ENCODE measurements at regions not wholly inside any gene's neighbourhood (a gene's known extent, or its start where the extent isn't known, plus 50 kb on each side); places are given as distances from the start of the nearest gene placed in this dataset.

GRCh38 chr4:177574446-177574845 lies 132.2 kb upstream of the AGA start:
- no peak for DNase-seq

- DNase-seq: no peak
Observed at GRCh38 chr4:177579649-177580048, 137.4 kb upstream of the AGA start.

- DNase-seq: no peak
Observed at GRCh38 chr4:177582992-177583391, 140.8 kb upstream of the AGA start.

GRCh38 chr4:177587989-177588388 lies 145.8 kb upstream of the AGA start:
- no peak for DNase-seq

DNA sequence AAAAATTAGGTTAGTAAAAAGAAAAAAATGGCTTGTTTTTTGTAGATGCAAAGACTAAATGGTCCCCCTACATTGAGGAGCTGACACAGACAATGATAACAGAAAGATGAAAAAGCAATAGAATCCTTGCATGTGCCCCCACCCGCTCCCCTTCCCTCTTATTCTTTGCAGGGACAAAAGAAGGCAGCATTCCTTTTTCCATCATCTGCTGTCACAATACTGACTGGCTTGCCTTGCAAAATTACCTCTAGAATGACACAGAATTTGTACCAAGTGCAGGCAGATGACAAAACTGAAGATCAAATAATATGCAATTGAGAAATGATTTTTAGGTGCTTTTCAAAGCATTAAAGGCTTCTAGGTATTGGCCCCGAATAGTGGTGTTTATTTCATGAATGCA lies 153.1 kb upstream of the AGA start:
- no peak for DNase-seq

DNA sequence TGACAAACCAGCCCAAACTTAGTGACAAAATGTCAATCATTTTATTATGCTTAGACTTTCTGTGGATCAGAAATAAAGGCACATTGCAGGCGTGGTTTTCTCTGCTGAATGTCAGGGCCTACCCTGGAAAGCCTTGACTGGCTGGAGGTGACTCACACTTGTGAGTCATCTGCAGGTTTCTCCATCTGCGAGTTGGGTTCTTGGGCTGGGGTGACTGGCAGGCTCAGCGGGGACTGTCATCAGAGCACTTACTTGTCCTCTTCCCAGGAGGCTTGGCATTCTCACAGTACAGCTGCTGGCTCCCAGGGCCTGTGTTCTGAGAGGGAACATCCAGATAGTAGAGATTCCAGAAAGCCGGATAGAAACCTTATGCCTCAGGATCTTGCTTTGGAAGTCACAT lies 153.8 kb upstream of the AGA start:
- no peak for DNase-seq

- DNase-seq: no peak
Observed at GRCh38 chr4:177596991-177597390, 154.8 kb upstream of the AGA start.

GRCh38 chr4:177605252-177605651 lies 163.0 kb upstream of the AGA start:
- DNase-seq: no peak

DNA sequence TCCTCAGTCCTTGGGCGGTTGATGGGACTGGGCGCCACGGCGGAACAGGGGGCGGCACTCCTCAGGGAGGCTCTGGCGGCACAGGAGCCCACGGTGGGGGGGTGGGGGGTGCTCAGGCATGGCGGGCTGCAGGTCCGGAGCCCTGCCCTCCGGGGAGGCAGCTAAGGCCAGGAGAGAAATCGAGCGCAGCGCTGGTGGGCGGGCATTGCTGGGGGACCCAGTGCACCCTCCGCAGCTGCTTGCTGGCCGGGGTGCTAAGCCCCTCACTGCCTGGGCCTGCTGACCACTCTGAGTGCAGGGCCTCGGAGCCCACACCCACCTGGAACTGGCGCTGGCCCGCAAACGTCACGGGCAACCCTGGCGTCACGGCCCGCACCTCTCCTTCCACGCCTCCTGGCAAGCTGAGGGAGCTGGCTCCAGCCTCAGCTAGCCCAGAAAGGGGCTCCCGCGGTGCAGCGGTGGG lies 164.9 kb upstream of the AGA start:
- DNase-seq: no peak

DNA sequence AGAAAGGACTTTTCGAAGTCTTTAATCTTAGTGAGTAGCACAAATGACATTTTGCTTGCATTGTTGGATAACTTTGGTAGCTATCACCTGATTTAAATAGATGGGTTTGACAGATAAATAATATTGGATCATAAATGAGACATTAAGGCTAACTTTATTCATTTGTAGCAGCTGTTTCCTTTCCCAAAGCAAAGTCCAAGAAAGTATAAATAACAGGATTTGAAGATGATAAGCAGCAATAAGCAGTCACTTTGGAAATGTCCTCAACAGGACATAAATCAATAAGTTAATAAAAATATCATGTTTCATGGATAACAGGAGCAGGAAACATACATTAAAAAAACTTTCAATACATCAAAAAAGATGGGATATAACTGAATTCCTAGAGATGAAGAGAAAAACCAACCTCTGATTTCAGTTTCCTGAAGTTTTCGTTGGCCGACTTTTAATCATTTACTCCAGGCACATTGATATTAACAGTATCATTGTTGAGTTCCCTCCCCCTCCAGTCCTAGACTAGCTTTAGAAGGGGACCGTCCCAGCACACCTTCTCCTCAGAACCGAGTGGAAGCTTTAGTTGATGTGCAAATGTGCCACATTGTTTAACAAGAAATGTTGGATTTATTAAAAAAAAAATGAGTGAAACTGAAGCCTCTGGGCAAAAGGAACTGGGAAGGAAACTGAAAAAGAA lies 169.9 kb upstream of the AGA start:
- no peak for DNase-seq

GRCh38 chr4:177612684-177613083 lies 170.4 kb upstream of the AGA start:
- DNase-seq: no peak

DNA sequence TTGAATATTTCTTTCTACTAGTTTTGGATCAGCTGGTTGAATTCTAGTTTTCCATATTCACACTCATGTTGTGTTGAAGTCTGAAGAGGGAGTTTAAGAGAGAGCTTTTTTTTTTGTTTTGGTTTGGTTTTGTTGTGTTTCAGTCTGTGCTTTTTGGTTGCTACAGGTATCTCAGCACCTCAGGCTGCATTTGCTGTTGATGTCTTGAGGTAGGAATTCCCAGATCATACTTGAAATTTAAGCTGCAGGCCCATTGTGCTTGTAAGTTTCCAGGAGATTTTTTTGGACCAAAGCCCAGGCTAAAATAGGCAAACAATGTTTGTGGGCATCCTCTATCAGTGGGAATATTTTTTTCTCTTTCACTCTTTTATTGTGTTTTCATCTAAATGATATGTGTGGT lies 190.2 kb upstream of the AGA start:
- no peak for DNase-seq

DNA sequence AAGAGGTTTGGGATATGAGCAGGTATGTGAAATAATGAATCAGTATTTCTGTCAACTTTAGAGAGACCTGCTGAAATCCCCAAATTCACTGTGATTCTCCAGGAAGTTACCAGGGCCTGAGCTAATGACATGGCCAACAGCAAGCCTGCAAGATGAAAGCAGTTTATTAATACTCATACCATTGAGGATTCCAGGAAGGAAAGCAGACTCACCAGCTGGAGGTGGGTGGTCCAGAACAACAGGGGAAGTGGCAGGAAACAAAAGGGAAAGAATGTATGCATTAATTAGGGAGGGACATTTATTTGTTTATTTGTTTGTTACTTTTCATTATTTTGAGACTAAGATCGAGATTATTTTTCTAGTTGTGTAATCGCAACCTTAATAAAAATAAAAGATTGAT lies 196.6 kb upstream of the AGA start:
- no peak for DNase-seq

- no peak for DNase-seq
Observed at GRCh38 chr4:177640864-177641263, 198.6 kb upstream of the AGA start.

DNA sequence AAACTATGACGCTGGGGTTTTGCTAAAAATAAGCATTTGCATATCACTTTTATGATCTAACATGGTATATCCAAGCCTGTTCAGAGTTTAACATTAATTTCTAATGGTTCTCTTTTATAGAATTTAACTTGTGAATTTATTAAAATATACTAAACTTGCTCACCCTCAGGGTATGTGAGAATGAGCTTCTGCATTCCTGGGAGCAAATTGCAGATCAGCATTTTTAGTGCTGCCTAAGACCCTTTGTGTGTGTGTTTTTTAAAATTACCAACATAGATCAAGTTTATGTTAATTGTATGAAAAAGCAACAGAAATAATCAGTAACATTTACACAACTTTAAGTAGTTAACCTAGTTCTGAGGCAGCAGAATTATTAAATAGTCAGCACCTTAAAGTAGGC lies 218.0 kb upstream of the AGA start:
- no peak for DNase-seq

DNA sequence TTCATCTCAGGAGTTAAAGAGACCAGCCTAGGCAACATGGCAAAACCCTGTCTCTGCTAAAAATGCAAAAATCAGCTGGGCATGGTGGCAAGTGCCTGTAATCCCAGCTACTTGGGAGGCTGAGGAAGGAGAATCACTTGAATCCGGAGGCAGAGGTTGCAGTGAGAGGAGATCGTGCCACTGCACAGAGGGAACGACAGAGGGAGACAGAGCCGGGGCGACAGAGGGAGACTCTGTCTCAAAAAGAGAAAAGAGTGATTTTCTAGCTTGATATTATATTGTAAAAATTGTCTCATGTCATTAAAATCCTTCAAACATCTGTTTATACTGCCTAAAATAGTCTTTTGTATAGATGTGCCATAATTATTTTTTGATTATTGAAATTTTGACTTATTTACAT lies 225.4 kb upstream of the AGA start:
- DNase-seq: no peak

GRCh38 chr4:177671387-177671786 lies 229.2 kb upstream of the AGA start:
- no peak for DNase-seq

DNA sequence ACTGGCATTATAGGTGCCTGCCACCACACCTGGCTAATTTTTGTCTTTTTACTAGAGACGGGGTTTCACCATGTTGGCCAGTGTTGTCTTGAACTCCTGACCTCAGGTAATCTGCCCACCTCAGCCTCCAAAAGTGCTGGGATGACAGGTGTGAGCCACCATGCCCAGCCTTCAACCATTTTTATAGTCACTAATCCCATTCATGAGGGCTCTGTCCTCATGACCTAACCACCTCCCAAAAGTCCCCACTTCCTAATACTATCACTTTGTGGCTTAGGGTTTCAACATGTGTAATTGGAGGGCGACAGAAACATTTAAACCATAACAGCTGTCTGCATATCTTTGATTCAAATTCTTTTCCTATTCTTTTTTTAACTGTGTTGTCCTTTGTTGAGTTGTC lies 229.6 kb upstream of the AGA start:
- DNase-seq: no peak

- DNase-seq: no peak
Observed at GRCh38 chr4:177673985-177674489, 231.8 kb upstream of the AGA start.

DNA sequence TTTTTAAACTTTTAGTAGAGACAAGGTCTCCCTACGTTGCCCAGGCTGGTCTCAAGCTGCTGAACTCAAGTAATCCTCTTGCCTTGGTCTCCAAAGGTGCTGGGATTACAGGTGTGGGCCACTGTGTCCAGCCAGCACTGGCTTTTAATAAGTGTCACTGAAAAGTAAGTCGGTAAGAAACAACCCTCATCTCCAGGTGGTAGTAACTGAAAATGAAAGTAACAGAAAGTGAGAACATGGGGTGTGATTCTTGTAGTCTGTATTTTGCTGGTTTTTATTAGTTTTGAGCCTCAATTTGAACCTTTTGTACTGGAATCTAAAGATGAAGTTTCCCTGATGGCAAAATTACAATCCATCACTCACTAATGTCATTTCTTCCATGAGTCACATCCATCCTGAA lies 238.1 kb upstream of the AGA start:
- no peak for DNase-seq

DNA sequence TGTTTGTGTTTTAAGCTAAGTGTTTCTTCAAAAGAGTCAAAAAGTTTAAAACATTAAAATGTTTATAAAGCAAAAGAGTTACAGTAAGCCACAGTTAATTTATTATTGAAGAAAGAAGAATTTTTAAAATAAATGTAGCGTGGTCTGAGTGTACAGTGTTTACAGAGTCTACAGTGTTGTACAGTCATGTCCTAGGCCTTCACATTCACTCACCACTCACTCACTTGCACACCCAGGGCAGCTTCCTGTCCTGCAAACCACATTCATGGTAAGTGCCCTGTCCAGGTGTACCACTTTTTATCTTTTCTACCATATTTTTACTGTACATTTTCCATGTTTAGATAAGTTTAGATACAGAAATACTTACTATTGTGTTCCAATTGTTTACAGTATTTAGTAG lies 239.7 kb upstream of the AGA start:
- DNase-seq: no peak

DNA sequence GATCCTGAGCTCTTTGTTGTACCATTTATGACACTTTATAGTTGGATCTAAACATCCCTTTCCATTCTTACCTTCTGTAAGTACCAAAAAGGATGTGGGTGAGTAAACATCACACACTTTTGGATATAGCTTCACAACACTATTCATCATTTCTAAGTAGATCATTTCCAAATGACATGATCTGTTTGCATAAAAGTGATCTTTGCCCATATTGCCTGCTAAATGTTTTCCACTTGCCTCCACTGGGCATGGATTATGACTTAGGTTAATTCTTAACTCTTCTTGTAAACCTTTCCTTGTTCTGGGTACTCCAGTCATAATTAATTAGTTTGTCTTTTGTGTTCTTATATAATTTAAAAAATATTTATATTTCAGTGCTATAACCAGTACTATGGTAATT lies 244.9 kb upstream of the AGA start:
- no peak for DNase-seq

GRCh38 chr4:177692907-177693306 lies 250.7 kb upstream of the AGA start:
- DNase-seq: no peak

GRCh38 chr4:177696438-177696966 lies 254.3 kb upstream of the AGA start:
- DNase-seq: no peak
